Motor neuron (in vitro differentiated cells): ENCODE measurements at regions not wholly inside any gene's neighbourhood (a gene's known extent, or its start where the extent isn't known, plus 50 kb on each side); places are given as distances from the start of the nearest gene placed in this dataset.
"Not testable (repeated sequence)": the region's sequence is repeated elsewhere in the genome, so short reads cannot be mapped to it uniquely, and the experiment has no call there.

Source experiments
- ATAC-seq, 8 experiments: fragments of 200-7000 bp; cut with Tn5 transposase; replicated peaks in 6 of 8; 2 replicates each; pipeline ENCODE4 v1.8.0; 2021; ENCODE audit warnings: mild to moderate bottlenecking in 8 of 8, moderate library complexity in 8 of 8
- H3K27ac ChIP-seq, 2 donors: fragments of 250-450 bp; sonication (Bioruptor Pico); 2 replicates each; pipeline ENCODE4 v1.9.0; 2021; ENCODE audit warnings: antibody characterized with exemption in 2 of 2, mild to moderate bottlenecking in 2 of 2, moderate library complexity in 1 of 2
- H3K4me1 ChIP-seq, 2 donors: fragments of 250-450 bp; sonication (Bioruptor Pico); replicated peaks in 1 of 2; 2 replicates each; pipeline ENCODE4 v1.6.1; 2021; ENCODE audit warnings: antibody characterized with exemption in 2 of 2, mild to moderate bottlenecking in 2 of 2, moderate library complexity in 1 of 2
- H3K4me3 ChIP-seq, 5 donors: fragments of 250-450 bp; sonication (Bioruptor Pico); 2 replicates each; pipeline ENCODE4 v1.9.0; 2021; ENCODE audit warnings: antibody characterized with exemption in 5 of 5, mild to moderate bottlenecking in 5 of 5, moderate library complexity in 4 of 5
- WGBS, 10 experiments: fragments of 450-650 bp; shearing (Covaris generic); methylation state at CpG; one replicate each; pipeline ENCODE4 v1.0.0; 2022; 5-methylcytosine and 5-hydroxymethylcytosine counted together
- in situ Hi-C, 9 experiments: fragments of 400-800 bp; cut with MboI; loops; one replicate each; pipeline ENCODE4 v1.15.0; 2021; ENCODE audit warnings: low sequenced_read_pairs in 9 of 9, low pct_unique_long_range_greater_than_20kb in 2 of 9; ENCODE audit not compliant: unreplicated experiment in 9 of 9

- in situ Hi-C loops: no loop called here
- Histone ChIP-seq H3K27ac (no peak overlapping the region), H3K4me3 (no peak overlapping the region), H3K4me1 (no peaks in the 10 kb centered on the region)
- ATAC-seq: no peak
- WGBS, 10 experiments: 0 to 86% (median 77%) methylated on average over 1 to 2 of the region's 2 CpGs; no CpG with 5 or more reads in 1 of the 10 experiments
These were observed 407.3 kb downstream of the MRPL39 start for GRCh38 chr21:25199944-25200343.

GRCh38 chr21:25191141-25191540, 416.1 kb downstream of the MRPL39 start:
- in situ Hi-C loops: no loop called here
- no peak for ATAC-seq
- Histone ChIP-seq H3K4me1 (no peaks in the 10 kb centered on the region), H3K4me3 (no peak overlapping the region), H3K27ac (no peak overlapping the region)

DNA sequence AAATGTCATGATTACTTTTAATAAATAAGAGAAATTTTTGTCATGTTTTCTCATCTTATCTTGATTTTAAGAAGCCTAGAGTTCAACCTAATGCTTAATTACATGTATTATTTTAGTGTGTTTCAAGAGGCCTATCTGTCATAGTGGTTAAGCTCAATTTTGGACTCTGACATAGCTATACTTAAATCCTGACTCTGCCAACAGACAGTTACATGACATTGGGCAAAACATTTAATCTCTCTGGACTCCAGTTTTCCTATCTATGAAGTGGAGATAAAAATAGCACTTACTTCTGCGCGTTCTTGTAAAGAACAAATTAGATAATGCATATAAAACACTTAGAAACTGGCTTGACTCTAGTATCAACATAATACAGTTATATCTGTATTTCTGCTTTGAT, 417.8 kb downstream of the MRPL39 start:
- no peaks in the 10 kb centered on the region for H3K4me1 ChIP-seq
- in situ Hi-C loops: no loop called here
- no peak overlapping the region for H3K27ac ChIP-seq
- H3K4me3 ChIP-seq: no peak overlapping the region
- 59 to 100% (median 98%) methylated on average over 2 of the region's 2 CpGs for WGBS, 10 experiments
- ATAC-seq: no peak

GRCh38 chr21:25188677-25189079, 418.6 kb downstream of the MRPL39 start:
- Histone ChIP-seq H3K4me3 (no peak overlapping the region), H3K27ac (no peak overlapping the region), H3K4me1 (no peaks in the 10 kb centered on the region)
- 20 to 100% (median 62%) methylated on average over 1 to 2 of the region's 2 CpGs; no CpG with 5 or more reads in 1 of the 10 experiments for WGBS, 10 experiments
- no peak for ATAC-seq
- in situ Hi-C loops: no loop called here

GRCh38 chr21:25186273-25186672, 421.0 kb downstream of the MRPL39 start:
- in situ Hi-C loops: no loop called here
- Histone ChIP-seq H3K27ac (no peak overlapping the region), H3K4me3 (no peak overlapping the region), H3K4me1 (no peaks in the 10 kb centered on the region)
- ATAC-seq: no peak

- in situ Hi-C loops: no loop called here
- no peak overlapping the region for H3K4me3 ChIP-seq
- H3K27ac ChIP-seq: no peak overlapping the region
- no peaks in the 10 kb centered on the region for H3K4me1 ChIP-seq
- no peak for ATAC-seq
- WGBS, 10 experiments: 0 to 90% (median 56%) methylated on average over 1 to 3 of the region's 3 CpGs; no CpG with 5 or more reads in 1 of the 10 experiments
These were observed 423.7 kb downstream of the MRPL39 start for GRCh38 chr21:25183577-25183976.

- H3K27ac ChIP-seq, H3K4me3 ChIP-seq, H3K4me1 ChIP-seq, ATAC-seq, in situ Hi-C loops: not testable (repeated sequence)
- WGBS, 10 experiments: 7 to 100% (median 72%) methylated on average over 1 to 3 of the region's 3 CpGs; no CpG with 5 or more reads in 2 of the 10 experiments
These were observed 425.6 kb downstream of the MRPL39 start for GRCh38 chr21:25181690-25182089.

DNA sequence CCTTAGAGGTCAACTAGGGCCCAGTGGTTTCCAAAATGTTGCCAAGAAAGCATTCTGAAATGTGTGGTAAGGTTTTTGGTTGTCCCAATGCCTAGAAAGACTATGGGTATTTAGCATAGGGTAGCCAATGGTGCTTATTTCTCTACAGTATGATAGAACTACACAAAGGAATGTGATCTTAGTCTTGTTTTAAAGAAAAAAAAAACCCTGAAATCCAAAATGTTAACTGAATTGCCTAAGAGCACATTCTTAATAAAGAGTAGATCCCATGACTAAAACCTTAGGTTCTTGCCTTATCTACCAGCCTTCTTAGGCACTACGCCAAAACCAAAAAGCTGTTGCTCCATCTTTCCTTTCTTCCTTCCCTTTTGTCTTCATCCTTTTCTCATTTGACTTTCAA, 428.2 kb downstream of the MRPL39 start:
- 13 to 100% (median 72%) methylated on average over 1 of the region's 1 CpG; no CpG with 5 or more reads in 2 of the 10 experiments for WGBS, 10 experiments
- H3K4me1 ChIP-seq: no peaks in the 10 kb centered on the region
- in situ Hi-C loops: no loop called here
- ATAC-seq: no peak
- no peak overlapping the region for H3K4me3 ChIP-seq
- H3K27ac ChIP-seq: no peak overlapping the region

DNA sequence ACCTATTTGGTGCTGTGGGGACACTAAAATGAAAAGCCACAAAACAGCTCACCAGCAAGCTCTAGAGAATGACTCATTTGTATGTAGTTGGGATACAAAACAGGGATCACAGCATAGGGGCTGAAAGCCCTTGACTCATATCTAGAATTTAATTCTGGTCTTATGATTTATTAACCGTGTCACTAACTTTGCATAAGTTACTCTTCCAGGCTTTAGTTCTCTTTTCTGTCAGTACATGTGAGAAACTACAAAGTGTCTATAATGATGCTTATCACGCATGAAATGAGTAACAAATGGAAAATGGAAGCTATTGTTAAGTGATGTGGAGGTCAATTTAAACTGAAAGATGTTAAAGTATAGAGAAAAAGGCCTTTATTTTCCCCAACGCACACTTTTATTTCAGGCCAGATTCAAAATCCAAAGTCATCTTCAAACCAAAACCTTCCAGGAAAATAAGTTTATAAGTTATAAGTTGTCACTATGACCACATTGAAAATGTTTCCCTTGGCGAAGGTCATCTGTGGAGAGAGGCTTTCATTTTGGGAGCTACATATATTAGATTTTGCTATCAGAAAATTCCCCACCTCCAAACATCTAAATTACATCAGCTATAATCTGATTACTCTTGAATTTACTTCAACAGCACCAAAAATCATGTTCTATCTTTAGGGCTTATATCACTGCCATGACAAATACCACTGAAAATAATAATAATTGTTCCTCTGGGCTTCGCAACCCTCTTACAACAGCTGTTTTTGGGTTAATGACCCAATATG, 430.5 kb downstream of the MRPL39 start:
- in situ Hi-C loops: no loop called here
- ATAC-seq: no peak
- WGBS, 10 experiments: 13 to 96% (median 77%) methylated on average over 3 to 5 of the region's 5 CpGs; no CpG with 5 or more reads in 1 of the 10 experiments
- Histone ChIP-seq H3K4me3 (no peak overlapping the region), H3K27ac (no peak overlapping the region), H3K4me1 (no peaks in the 10 kb centered on the region)

- no peaks in the 10 kb centered on the region for H3K4me1 ChIP-seq
- ATAC-seq: no peak
- in situ Hi-C loops: no loop called here
- H3K4me3 ChIP-seq: no peak overlapping the region
- 0 to 88% (median 60%) methylated on average over 1 to 2 of the region's 2 CpGs; no CpG with 5 or more reads in 3 of the 10 experiments for WGBS, 10 experiments
- no peak overlapping the region for H3K27ac ChIP-seq
These were observed 431.3 kb downstream of the MRPL39 start for GRCh38 chr21:25175938-25176337.

GRCh38 chr21:25171438-25171837, 435.8 kb downstream of the MRPL39 start:
- in situ Hi-C loops: no loop called here
- ATAC-seq: peak in 3 of 8 experiments; percentile 31 to 97 (median 77)
- H3K4me1 ChIP-seq: no peaks in the 10 kb centered on the region
- 20 to 100% (median 68%) methylated on average over 1 to 6 of the region's 6 CpGs; no CpG with 5 or more reads in 1 of the 10 experiments for WGBS, 10 experiments
- no peak overlapping the region for H3K4me3 ChIP-seq
- no peak overlapping the region for H3K27ac ChIP-seq

- 0 to 100% (median 55%) methylated on average over 1 to 3 of the region's 3 CpGs for WGBS, 10 experiments
- ATAC-seq: no peak
- Histone ChIP-seq H3K27ac (no peak overlapping the region), H3K4me3 (no peak overlapping the region), H3K4me1 (no peaks in the 10 kb centered on the region)
- in situ Hi-C loops: no loop called here
These were observed 436.6 kb downstream of the MRPL39 start for GRCh38 chr21:25170681-25171080.

GRCh38 chr21:25169370-25169769, 437.9 kb downstream of the MRPL39 start:
- 22 to 100% (median 72%) methylated on average over 1 of the region's 1 CpG; no CpG with 5 or more reads in 4 of the 10 experiments for WGBS, 10 experiments
- in situ Hi-C loops: no loop called here
- ATAC-seq: no peak
- Histone ChIP-seq H3K27ac (no peak overlapping the region), H3K4me1 (no peaks in the 10 kb centered on the region), H3K4me3 (no peak overlapping the region)

DNA sequence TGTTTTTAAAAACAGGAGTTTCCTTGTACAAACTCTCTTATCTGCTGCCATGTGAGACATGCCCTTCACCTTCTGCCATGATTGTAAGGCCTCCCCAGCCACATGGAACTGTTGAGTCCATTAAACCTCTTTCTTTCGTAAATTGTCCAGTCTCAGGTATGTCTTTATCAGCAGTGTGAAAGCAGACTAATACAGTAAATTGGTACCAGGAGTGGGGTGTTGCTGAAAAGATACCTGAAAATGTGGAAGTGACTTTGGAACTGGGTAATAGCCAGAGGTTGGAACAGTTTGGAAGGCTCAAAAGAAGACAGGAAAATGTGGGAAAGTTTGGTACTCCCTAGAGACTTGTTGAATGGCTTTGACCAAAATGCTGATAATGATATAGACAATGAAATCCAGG, 440.4 kb downstream of the MRPL39 start:
- 0 to 86% (median 25%) methylated on average over 1 of the region's 1 CpG; no CpG with 5 or more reads in 2 of the 10 experiments for WGBS, 10 experiments
- ATAC-seq, H3K4me1 ChIP-seq, H3K27ac ChIP-seq, in situ Hi-C loops, H3K4me3 ChIP-seq: not testable (repeated sequence)
